ENCODE measurements at regions not wholly inside any gene's neighbourhood (a gene's known extent, or its start where the extent isn't known, plus 50 kb on each side); places are given as distances from the start of the nearest gene placed in this dataset.
"Not testable (repeated sequence)": the region's sequence is repeated elsewhere in the genome, so short reads cannot be mapped to it uniquely, and the experiment has no call there.

DNA sequence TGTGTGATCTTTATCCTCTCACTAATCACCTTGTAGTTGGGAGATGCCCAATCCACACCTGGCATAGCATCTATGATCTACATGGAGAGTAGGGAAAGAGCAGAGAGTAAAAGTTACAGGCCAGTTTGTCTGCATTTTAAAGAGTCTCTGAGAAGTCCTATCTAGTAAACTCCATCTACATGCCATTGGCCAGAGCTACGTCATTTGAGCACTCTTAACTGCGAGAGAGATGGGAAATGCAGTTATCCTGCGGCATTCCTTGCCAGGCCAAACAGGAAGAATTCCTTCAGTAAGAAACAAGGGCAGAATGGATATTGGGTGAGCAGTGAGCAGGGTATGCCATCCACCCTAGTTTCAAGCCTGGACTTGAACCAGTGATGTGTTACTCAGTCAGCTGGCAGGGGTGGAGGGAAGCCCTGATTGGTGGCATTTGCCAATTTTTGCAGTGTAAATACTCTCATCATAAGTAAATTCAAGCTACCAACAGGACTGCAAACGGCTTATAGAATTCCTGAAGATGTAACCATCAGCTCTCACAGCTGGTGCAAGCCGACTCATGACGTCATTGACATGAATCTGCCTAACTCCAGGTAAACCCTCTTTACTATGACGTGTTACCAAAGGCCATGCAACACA, 156.8 kb upstream of the MSX2 start:
- DNase-seq = no peak

DNA sequence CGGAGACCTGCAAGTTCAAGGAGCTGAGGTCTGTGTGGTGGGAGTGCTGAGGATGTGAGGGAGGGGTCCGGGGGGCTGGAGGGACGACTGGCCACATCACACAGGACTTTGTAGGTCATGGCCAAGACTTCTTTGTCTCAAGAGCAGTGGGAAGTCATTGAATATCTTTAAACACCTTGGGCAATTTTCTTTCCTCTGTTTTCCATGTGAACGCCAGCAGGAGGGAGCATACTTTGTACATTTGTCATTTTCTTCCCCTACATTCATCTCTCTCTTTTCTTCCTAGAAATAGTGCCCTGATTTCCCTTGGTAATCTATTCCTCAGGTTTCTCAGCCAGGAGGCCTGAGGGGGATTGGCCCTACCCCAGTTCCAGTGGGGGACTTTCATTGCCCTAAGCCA, 153.7 kb upstream of the MSX2 start:
- no peak for DNase-seq

GRCh38 chr5:174571662-174572397, 152.6 kb upstream of the MSX2 start:
- DNase-seq = no peak

GRCh38 chr5:174572591-174572990, 151.8 kb upstream of the MSX2 start:
- no peak for DNase-seq

GRCh38 chr5:174573221-174573994, 151.0 kb upstream of the MSX2 start:
- DNase-seq = no peak

DNA sequence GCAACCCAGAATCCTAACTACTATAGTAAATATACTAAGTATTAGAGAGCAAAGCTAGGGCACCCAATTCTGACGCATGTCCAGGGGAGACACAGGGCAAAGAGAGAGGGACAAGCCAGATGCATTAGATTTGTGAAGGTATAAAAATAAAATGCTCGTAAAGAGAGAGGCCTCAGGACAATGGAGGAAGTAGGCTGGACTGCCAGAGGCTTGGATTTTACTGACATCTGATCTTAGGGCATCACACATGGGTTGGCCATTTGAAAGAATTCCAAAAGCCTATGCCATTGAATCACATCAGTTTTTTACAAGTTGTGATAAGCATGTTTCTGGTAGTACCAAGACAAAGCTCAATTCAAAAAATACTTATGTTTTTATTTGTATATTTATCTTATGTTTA, 149.3 kb upstream of the MSX2 start:
- no peak for DNase-seq

- DNase-seq = no peak
Observed at GRCh38 chr5:174576042-174576441, 148.3 kb upstream of the MSX2 start.

DNA sequence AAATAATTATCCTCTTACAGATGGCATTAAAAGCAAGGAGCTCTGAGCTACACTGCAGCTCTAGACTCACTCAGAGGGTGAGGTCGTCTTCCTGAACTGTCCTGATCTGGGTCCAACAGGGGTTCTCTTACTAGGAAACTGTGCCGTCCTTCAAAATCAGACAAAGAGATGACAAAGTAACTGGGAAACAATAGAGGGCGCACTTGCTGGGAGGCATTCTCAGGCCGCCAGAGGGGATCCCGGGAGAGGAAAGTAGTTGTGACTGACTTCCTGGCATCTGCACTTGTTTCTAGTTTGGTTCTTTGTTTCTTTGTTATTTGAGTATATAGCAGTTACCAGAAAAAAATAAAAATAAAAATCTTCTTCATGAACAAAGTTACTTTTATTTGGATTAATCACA, 142.9 kb upstream of the MSX2 start:
- peak; percentile 3 for DNase-seq

GRCh38 chr5:174581894-174582293, 142.5 kb upstream of the MSX2 start:
- DNase-seq = no peak

DNA sequence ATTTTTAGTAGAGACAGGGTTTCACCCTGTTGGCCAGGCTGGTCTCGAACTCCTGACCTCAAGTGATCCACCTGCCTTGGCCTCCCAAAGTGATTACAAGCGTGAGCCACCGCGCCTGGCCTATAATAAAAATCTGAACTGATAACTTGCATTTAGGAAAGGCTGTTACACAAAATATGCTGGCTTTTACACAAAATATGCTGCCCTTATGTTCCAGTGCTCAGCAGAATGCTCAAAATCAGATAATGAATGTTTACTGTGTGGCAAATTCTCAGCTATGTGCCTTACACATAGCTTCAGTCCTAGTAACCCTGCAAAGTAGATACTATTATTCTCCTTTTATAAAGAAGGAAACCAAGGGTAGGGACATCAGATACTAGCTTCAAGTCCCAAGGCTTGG, 141.3 kb upstream of the MSX2 start:
- no peak for DNase-seq

GRCh38 chr5:174585472-174585871, 138.9 kb upstream of the MSX2 start:
- no peak for DNase-seq

DNA sequence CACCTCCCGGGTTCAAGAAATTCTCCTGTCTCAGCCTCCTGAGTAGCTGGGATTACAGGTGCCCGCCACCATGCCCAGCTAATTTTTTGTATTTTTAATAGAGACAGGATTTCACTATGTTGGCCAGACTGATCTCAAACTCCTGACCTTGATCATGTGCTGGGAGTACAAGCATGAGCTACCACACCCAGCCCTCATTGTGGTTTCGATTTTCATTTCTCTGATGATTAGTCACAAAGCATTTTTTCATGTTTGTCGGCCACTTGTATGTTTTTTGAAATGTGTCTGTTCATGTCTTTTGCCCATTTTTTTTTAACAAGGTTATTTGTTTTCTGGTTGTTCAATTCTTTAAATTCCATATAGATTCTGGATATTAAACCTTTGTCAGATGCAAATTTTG, 138.2 kb upstream of the MSX2 start:
- not testable (repeated sequence) for DNase-seq

DNA sequence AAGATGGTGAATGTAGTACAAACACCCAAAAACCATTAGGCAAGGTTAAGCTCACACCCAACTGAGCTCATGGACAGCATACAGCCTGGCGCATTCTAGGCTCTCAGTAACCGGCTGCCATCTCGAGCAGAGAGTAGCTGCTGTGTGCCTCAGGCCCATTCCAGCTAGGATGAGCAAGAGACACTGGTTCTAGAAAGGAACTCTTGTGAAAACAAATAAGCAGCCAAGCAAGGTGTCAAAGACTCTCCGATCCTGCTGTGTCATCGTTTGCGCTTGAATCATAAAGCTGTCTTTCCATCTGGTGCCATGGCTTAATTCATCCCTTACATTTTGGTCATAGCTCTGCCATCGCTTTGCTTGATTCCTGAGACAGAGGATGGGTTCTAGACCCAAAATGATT, 135.4 kb upstream of the MSX2 start:
- DNase-seq = no peak

DNA sequence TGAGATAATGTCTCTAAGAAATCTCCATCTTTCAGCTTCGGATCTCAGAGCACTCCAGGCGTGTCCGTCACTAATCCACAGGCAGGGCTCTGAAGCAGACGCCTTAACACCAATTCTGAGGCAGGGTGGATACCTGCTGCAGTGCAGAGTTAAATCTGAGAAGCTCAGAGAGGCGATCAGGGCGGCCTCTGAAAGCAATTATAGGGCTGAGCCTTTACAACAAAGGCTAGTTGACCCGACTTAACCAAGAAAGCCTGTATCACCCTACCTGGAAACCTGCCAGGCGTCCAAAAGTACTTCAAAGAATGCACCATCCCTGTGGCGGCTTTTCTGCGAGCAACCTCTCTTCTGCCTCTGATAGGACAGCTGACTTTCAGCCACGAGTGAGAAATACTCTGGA, 134.8 kb upstream of the MSX2 start:
- no peak for DNase-seq

GRCh38 chr5:174590820-174591219, 133.6 kb upstream of the MSX2 start:
- DNase-seq = no peak

DNA sequence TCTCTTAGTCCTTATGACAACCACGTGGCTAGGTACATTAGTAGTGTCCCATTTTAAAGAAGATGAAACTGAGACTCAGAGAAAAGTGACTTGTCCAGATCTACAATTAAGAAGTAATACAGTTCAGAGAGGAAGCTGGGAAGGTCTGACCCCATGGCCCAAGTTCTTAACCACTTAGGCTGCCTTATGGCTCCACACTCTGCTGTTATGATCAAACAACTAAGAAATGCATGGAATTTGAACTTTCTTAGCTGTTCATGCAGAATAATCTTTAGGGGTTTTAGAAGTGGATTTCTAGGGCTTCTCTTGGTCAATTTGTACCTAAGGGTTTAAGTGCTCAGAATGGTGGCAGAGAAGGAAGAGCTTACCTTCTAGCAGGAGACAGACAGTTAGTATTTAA, 128.0 kb upstream of the MSX2 start:
- DNase-seq = no peak

DNA sequence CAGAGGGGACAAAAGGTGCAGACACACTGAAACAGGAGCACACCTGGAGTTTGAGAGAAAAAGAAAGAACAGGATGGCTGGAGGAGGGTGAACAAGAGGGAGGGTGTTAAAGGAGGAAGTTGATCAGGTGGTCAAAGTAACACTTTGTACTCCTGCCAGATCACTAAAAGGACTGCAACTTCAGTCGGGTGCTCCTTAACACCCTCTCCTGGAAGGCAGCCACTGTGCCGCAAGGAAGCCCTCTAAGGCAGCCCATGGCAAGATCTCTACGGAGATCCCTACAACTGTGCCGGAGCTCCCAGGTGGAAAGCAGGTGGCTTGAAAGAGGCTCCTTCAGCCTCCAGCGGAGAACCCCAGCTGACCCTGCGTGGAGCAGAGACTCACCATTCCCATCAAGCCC, 124.4 kb upstream of the MSX2 start:
- no peak for DNase-seq

DNA sequence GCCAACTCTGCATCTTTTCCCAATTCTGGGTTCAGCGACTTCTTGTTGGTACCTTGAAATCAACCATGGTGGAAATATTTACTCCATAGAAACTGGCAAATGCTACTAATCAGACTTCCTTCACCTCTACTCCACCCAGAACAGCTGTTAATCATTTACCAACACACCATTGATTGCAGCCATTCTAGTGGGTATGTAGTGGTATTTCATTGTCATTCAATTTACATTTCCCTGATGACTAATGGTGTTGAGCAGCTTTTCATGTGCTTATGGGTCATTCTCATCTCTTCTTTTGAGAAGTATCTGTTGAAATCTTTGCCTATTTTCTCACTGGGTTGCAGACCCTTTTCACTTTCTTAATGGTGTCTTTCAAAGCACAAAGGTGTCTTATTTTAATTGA, 122.4 kb upstream of the MSX2 start:
- no peak for DNase-seq

- no peak for DNase-seq
Observed at GRCh38 chr5:174606153-174606552, 118.2 kb upstream of the MSX2 start.

DNA sequence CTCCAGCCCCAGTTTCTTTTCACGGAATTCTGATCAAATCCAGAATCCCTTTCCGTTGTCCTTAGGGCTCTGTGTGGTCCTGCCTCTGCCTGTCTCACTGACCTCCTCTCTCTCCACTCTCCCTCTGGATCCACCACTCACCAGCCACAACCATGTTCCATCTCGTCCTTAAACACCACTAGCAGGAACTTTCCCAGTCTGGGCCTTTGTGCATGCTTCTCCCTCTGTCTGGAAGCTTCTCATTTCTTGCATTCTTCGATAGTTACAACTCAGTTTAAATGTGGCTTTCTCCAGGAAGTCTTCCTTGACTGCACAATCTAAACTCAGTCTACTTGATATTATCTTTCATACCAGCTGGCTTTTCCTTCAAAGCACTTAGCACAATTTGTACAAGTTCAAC, 117.7 kb upstream of the MSX2 start:
- DNase-seq = no peak

DNA sequence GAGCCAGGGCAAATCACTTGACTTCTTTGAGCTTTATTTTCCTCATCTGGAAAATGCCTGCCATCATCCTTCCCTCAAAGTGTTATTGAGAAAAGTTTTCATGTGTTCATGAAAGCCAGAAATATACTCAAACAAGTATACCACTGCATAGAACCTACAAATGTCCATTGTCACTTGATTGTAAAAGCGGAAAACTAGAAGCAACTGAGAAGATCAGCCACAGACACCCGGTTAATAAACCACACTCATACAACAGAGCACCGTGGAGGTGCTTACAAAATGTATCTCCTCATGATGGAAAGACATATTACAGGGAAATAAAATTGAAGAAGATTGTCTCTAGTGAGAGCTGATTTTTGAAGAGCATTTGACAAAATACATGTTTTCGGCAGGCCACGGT, 117.2 kb upstream of the MSX2 start:
- DNase-seq = no peak

- DNase-seq = no peak
Observed at GRCh38 chr5:174607916-174608315, 116.5 kb upstream of the MSX2 start.

DNA sequence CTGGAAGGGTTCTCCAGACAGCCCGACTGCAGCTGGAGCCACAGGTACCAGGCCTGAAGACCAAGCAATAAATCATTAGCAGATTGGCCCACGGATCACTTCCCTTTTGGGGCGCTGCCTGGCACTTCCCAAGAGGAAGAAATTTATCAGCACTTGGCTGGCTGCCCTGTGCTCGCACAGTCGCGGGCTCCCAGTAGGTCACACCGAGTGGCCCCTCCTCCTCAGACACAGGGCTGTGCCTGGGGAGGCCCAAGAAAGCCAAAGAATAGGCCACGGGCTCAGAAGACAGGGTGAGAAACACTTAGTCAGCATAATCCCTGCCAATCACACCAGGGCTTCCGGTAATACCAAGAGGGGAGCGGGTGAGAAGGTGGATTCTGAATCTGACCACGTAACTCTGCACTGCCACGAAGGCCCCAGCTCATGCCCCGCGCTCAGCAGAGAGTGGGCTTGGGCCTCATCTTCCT, 115.7 kb upstream of the MSX2 start:
- DNase-seq = no peak

- no peak for DNase-seq
Observed at GRCh38 chr5:174609116-174609515, 115.3 kb upstream of the MSX2 start.
